Activated B cell treated with CpG ODN at 0.5 μM for 24 hours (primary cell): ENCODE measurements at regions not wholly inside any gene's neighbourhood (a gene's known extent, or its start where the extent isn't known, plus 50 kb on each side); places are given as distances from the start of the nearest gene placed in this dataset.

Experiments
- ATAC-seq: fragments of 200-7000 bp; cut with Tn5 transposase; one replicate; pipeline ENCODE4 v1.10.0; 2021; ENCODE audit warnings: low read depth, mild to moderate bottlenecking, moderate library complexity
- CTCF ChIA-PET: fragments of 350-600 bp; sonication (Branson Sonifier 250); formaldehyde crosslinking; loops from one replicate; lab custom pipeline; 2021; ENCODE audit warnings: antibody characterized with exemption; lab: Charles Lee
- POLR2A ChIA-PET: fragments of 350-600 bp; sonication (Branson Sonifier 250); formaldehyde crosslinking; loops from one replicate; lab custom pipeline; 2021; ENCODE audit warnings: antibody characterized with exemption; lab: Charles Lee
- DNase-seq: peaks from one replicate; pipeline ENCODE4 v3.0.0; 2022
- H3K27ac Mint-ChIP-seq: one replicate; pipeline ENCODE4 v1.8.0; 2020; ENCODE audit warnings: mixed read lengths
- H3K27me3 Mint-ChIP-seq: one replicate; pipeline ENCODE4 v1.8.0; 2021; ENCODE audit warnings: mixed read lengths
- H3K36me3 Mint-ChIP-seq: one replicate; pipeline ENCODE4 v1.8.0; 2021; ENCODE audit warnings: low read depth, mixed read lengths
- H3K4me1 Mint-ChIP-seq: one replicate; pipeline ENCODE4 v1.8.0; 2021; ENCODE audit warnings: mixed read lengths
- H3K4me3 Mint-ChIP-seq: one replicate; pipeline ENCODE4 v1.8.0; 2020; ENCODE audit warnings: mild to moderate bottlenecking, mixed read lengths
- H3K9me3 Mint-ChIP-seq: one replicate; pipeline ENCODE4 v1.8.0; 2020; ENCODE audit warnings: mixed read lengths
- CTCF ChIP-seq: fragments of 200-600 bp; IDR thresholded peaks from one replicate; pipeline ENCODE4 v1.8.0; 2022; ENCODE audit warnings: antibody characterized with exemption, mild to moderate bottlenecking
- intact Hi-C: fragments of 100-400 bp; cut with micrococcal nuclease; formaldehyde crosslinking; loops from one replicate; pipeline ENCODE4 v1.15.1; 2024

DNA sequence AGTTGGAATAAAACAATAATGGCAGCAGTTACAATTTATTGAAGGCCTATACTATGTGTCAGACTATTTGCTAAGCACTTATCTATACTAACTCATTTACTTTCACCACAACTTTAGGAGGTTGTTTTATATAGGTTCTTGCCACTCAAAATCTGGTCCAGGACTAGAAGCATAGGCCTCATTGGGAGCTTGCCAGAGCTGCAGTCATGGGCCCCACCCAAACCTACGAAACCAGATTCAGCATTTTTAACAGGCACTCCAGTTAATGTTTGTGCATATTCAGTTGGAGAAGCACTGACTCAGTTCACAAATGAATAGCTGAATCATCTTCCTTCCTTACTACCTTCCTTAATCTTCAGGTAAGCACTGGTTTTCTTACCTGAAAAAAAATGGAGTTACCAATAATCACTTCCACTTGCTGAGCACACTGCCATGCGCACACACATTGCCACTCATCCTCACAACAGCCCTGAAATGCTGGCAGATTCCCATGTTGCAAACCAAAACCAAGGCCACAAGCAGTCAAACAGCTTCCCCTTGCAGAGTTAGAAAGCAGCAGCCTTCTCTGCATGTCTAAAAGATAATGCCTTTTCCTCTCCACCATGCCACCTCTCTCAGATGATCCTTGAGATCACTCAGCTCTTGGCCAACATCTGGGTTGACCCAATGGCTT is 122.4 kb downstream of the SLC16A9 start:
- H3K4me1 Mint-ChIP-seq, result no peaks in the 10 kb centered on the region
- DNase-seq (no peak), ATAC-seq (no peak)
- intact Hi-C loops, result no loop called here
- H3K4me3 Mint-ChIP-seq, result no peak overlapping the region
- no peak overlapping the region for H3K27ac Mint-ChIP-seq
- H3K27me3 Mint-ChIP-seq, result peaks cover 7% of the 10 kb centered on the region
- ChIA-PET POLR2A (no interaction called here), CTCF (no interaction called here)
- no peak for TF ChIP-seq CTCF
- H3K36me3 Mint-ChIP-seq, result no peaks in the 10 kb centered on the region
- no peaks in the 10 kb centered on the region for H3K9me3 Mint-ChIP-seq

DNA sequence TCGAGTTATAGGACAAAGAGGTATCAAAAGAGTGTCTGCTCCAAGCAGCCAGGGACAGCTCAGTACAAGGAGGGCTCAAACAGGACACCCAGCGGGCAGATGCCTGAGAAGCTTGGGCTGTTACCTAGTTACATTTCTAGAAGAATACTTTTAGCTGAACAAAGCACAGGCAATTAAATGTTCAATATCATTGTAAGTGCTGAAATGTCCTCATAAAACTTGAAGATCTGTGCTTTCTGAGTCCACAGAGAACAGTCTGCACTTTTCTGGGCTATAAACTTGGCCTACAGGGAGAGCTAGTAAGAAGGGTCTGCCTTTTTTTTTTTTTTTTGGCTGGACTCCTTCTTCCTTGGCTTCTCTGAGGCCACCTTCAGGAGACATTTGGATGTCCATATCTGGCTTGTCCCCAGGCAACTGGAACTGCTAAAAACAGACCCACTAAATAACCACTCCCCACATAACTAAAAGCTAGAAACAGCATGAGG is 123.2 kb downstream of the SLC16A9 start:
- Mint-ChIP-seq H3K4me1 (no peaks in the 10 kb centered on the region), H3K4me3 (no peak overlapping the region), H3K9me3 (no peaks in the 10 kb centered on the region), H3K27me3 (peaks cover 7% of the 10 kb centered on the region), H3K27ac (no peak overlapping the region), H3K36me3 (no peaks in the 10 kb centered on the region)
- ChIA-PET CTCF (no interaction called here), POLR2A (no interaction called here)
- DNase-seq (no peak), ATAC-seq (no peak)
- no peak for TF ChIP-seq CTCF
- intact Hi-C loops, result no loop called here

DNA sequence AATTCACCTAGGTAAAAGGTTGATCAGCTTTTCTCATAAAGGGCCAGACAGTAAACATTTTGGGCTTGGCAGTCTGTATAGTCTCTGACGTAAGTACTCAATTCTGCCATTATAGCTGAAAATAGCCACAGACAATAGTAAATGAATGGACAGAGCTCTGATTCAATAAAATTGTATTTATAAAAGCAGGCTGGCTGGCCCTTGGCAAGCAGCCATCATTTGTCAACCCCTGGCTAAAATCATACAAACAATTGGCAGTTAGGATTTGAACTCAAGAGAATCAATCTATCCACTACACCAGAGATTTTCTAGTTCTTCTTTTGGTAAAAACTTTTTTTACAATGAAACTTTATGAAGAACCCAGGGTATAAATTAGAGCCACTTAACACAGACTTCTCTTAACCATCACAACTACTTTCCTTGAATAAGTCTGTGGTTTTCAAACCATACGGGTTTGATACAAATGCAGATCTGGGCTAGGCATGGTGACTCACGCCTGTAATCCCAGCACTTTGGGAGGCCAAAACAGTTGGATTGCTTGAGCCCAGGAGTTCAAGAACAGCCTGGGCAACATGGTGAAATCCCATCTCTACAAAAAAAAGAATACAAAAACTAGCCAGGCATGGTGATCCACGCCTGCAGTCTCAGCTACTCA is 124.5 kb downstream of the SLC16A9 start:
- POLR2A ChIA-PET, result no interaction called here
- no peak for TF ChIP-seq CTCF
- peaks cover 9% of the 10 kb centered on the region for H3K27me3 Mint-ChIP-seq
- CTCF ChIA-PET, result no interaction called here
- no peak overlapping the region for H3K4me3 Mint-ChIP-seq
- H3K36me3 Mint-ChIP-seq, result no peaks in the 10 kb centered on the region
- DNase-seq, result no peak
- H3K4me1 Mint-ChIP-seq, result no peaks in the 10 kb centered on the region
- no peak for ATAC-seq
- no peak overlapping the region for H3K27ac Mint-ChIP-seq
- no peaks in the 10 kb centered on the region for H3K9me3 Mint-ChIP-seq
- intact Hi-C loops, result no loop called here

DNA sequence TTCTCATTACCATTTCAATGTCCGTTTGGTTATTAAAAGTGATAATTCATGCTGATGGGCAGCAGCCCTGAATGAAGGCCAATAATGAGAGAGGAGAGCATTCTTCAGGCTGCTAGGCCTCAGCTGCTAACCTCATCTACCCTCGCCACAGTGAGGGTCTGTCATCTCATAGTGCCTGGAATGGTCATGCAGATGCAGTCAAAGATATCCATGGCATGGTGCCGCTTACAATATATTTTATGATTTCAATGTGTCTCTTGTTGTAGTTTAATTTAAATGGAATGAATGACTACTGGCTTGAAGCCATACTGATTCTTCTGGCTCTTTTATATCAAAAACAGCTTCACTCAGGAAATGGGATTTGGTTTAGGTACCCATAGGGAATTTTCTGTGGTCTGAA is 126.9 kb downstream of the SLC16A9 start:
- DNase-seq (no peak), ATAC-seq (no peak)
- intact Hi-C loops, result no loop called here
- no peaks in the 10 kb centered on the region for H3K9me3 Mint-ChIP-seq
- H3K4me3 Mint-ChIP-seq, result no peak overlapping the region
- TF ChIP-seq CTCF, result no peak
- H3K36me3 Mint-ChIP-seq, result no peaks in the 10 kb centered on the region
- peaks cover 9% of the 10 kb centered on the region for H3K27me3 Mint-ChIP-seq
- ChIA-PET CTCF (interaction anchor here (0.8 kb wide), 1 partner anchor 47 kb away, joined by 3 read pairs; no protein-coding TSS in a partner anchor), POLR2A (no interaction called here)
- H3K4me1 Mint-ChIP-seq, result no peaks in the 10 kb centered on the region
- no peak overlapping the region for H3K27ac Mint-ChIP-seq

DNA sequence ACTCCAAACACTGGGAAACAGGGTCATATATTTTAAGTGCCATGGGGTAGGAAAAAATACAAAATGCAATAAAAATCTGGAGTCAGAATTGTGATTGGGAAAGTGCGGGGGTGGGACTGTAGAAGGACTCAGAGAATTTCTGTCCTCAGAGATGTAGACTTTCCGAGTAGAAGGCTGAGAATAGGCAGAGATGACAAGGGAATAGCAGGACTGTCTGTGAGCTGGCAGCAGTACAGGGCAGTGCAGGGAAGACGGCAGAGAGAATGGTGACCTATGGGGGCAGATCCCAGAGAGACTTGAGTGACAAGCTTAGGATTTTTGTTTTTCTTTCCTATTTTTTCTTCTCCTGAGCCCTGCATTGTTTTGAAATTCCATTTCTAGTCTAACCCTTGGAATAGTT is 127.6 kb downstream of the SLC16A9 start:
- Mint-ChIP-seq H3K9me3 (no peaks in the 10 kb centered on the region), H3K4me3 (no peak overlapping the region), H3K27ac (no peak overlapping the region), H3K4me1 (no peaks in the 10 kb centered on the region), H3K36me3 (no peaks in the 10 kb centered on the region), H3K27me3 (peaks cover 9% of the 10 kb centered on the region)
- intact Hi-C loops, result no loop called here
- TF ChIP-seq CTCF, result no peak
- DNase-seq, result no peak
- no peak for ATAC-seq
- ChIA-PET CTCF (interaction anchor here (0.8 kb wide), 1 partner anchor 47 kb away, joined by 3 read pairs; no protein-coding TSS in a partner anchor), POLR2A (no interaction called here)
